ENCODE measurements at regions not wholly inside any gene's neighbourhood (a gene's known extent, or its start where the extent isn't known, plus 50 kb on each side); places are given as distances from the start of the nearest gene placed in this dataset.
"Not testable (repeated sequence)": the region's sequence is repeated elsewhere in the genome, so short reads cannot be mapped to it uniquely, and the experiment has no call there.

DNA sequence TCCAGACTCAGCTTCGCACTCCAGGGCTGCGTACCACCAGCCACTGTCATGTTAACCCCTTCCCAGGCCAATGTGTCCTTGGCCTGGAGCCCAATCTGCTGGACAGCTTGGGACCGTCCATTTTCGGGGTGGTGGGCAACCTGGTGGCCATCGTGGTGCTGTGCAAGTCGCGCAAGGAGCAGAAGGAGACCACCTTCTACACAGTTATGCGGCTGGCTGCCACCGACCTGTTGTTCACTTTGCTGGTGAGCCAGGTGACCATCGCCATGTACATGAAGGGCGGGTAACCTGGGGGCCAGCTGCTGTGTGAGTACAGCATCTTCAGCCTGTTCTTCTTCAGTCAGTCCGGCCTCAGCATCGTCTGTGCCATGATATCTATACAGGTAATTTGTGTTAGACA is 90.3 kb upstream of the ZNG1F start:
- H3K36me3 ChIP-seq (ENCODE audit: control insufficient read depth in 2 of 2, insufficient read depth in 2 of 2, low read length in 1 of 2); DNase-seq (ENCODE audit: low read depth in 6 of 9, low spot score in 9 of 9); H3K4me1 ChIP-seq (ENCODE audit: control insufficient read depth in 2 of 2, insufficient read depth in 2 of 2, low read length in 2 of 2); H3K9me3 ChIP-seq (ENCODE audit: control insufficient read depth in 2 of 2, insufficient read depth in 1 of 2, low read length in 1 of 2); H3K27ac ChIP-seq (ENCODE audit: low read depth in 1 of 2, low read length in 1 of 2); H3K27me3 ChIP-seq (ENCODE audit: control insufficient read depth in 2 of 2, insufficient read depth in 1 of 2, low read length in 1 of 2); H3K4me3 ChIP-seq (ENCODE audit: low read length in 2 of 2): not testable (repeated sequence)
- WGBS: 92% methylated on average over 11 of the region's 13 CpGs

DNA sequence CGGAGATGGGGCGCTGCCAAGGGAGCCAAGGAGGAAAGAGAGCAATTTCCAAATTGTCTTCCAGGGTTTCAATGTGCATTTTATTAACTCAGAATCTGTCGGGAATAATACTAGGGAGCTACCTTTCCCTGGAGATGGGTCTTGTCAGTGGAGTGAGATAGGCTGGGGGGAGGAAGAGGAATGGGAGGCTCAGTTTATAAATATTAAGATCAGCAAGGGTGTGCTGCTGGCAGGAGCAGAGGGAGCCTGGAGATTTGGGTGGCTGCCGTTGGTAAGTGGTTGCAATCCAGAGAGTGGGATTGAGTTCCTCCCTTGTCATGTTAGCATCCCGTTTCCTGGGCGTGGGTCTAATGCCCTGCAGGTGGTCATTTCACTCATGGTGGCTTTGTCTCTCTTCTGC is 89.9 kb upstream of the ZNG1F start:
- not testable (repeated sequence) for H3K27ac ChIP-seq (ENCODE audit: low read depth in 1 of 2, low read length in 1 of 2); DNase-seq (ENCODE audit: low read depth in 6 of 9, low spot score in 9 of 9); H3K27me3 ChIP-seq (ENCODE audit: control insufficient read depth in 2 of 2, insufficient read depth in 1 of 2, low read length in 1 of 2); H3K36me3 ChIP-seq (ENCODE audit: control insufficient read depth in 2 of 2, insufficient read depth in 2 of 2, low read length in 1 of 2); H3K4me3 ChIP-seq (ENCODE audit: low read length in 2 of 2); H3K9me3 ChIP-seq (ENCODE audit: control insufficient read depth in 2 of 2, insufficient read depth in 1 of 2, low read length in 1 of 2); H3K4me1 ChIP-seq (ENCODE audit: control insufficient read depth in 2 of 2, insufficient read depth in 2 of 2, low read length in 2 of 2)
- WGBS: 94% methylated on average over 4 of the region's 6 CpGs

GRCh38 chr9:41273549-41274267 is 84.6 kb upstream of the ZNG1F start:
- peak; percentile 21 to 89 (median 67) for DNase-seq (ENCODE audit: low read depth in 6 of 9, low spot score in 9 of 9)
- H3K9me3 ChIP-seq (ENCODE audit: control insufficient read depth in 2 of 2, insufficient read depth in 1 of 2, low read length in 1 of 2); H3K36me3 ChIP-seq (ENCODE audit: control insufficient read depth in 2 of 2, insufficient read depth in 2 of 2, low read length in 1 of 2); H3K4me1 ChIP-seq (ENCODE audit: control insufficient read depth in 2 of 2, insufficient read depth in 2 of 2, low read length in 2 of 2); H3K27ac ChIP-seq (ENCODE audit: low read depth in 1 of 2, low read length in 1 of 2): not testable (repeated sequence)
- H3K4me3 ChIP-seq (ENCODE audit: low read length in 2 of 2): peak overlapping the region in 1 of 2 donors; percentile 27
- WGBS: 8% methylated on average over 45 of the region's 59 CpGs
- H3K27me3 ChIP-seq (ENCODE audit: control insufficient read depth in 2 of 2, insufficient read depth in 1 of 2, low read length in 1 of 2): peaks cover 0 to 14% of the 10 kb centered on the region in 2 donors

- H3K4me1 ChIP-seq (ENCODE audit: control insufficient read depth in 2 of 2, insufficient read depth in 2 of 2, low read length in 2 of 2); H3K27ac ChIP-seq (ENCODE audit: low read depth in 1 of 2, low read length in 1 of 2); H3K36me3 ChIP-seq (ENCODE audit: control insufficient read depth in 2 of 2, insufficient read depth in 2 of 2, low read length in 1 of 2); H3K9me3 ChIP-seq (ENCODE audit: control insufficient read depth in 2 of 2, insufficient read depth in 1 of 2, low read length in 1 of 2): not testable (repeated sequence)
- 11% methylated on average over 33 of the region's 49 CpGs for WGBS
- DNase-seq (ENCODE audit: low read depth in 6 of 9, low spot score in 9 of 9): peak in 2 of 9 donors; percentile 12 to 25
- peak overlapping the region in 1 of 2 donors; percentile 39 for H3K4me3 ChIP-seq (ENCODE audit: low read length in 2 of 2)
- H3K27me3 ChIP-seq (ENCODE audit: control insufficient read depth in 2 of 2, insufficient read depth in 1 of 2, low read length in 1 of 2): peaks cover 0 to 14% of the 10 kb centered on the region in 2 donors
These were observed 83.9 kb upstream of the ZNG1F start for GRCh38 chr9:41272879-41273548.

DNA sequence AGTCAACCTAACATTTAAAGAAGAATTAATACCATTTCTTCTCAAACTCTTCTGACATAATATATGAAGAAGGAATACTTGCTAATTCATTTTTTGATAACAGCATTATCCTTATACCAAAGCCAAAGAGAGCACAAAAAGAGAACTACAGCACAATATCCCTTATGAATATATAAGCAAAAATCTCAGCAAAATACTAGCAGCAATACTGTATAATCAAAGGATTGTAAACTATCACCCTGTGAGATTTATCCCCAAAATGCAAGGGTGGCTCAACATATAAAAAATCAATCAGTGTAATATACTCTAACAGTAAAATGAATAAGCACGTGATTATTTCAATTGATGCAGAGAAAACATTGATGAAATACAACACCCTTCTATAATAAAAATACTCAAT is 81.9 kb upstream of the ZNG1F start:
- DNase-seq (ENCODE audit: low read depth in 6 of 9, low spot score in 9 of 9): not testable (repeated sequence)

GRCh38 chr9:41269471-41269870 is 80.4 kb upstream of the ZNG1F start:
- not testable (repeated sequence) for DNase-seq (ENCODE audit: low read depth in 6 of 9, low spot score in 9 of 9); H3K9me3 ChIP-seq (ENCODE audit: control insufficient read depth in 2 of 2, insufficient read depth in 1 of 2, low read length in 1 of 2); H3K4me3 ChIP-seq (ENCODE audit: low read length in 2 of 2); H3K36me3 ChIP-seq (ENCODE audit: control insufficient read depth in 2 of 2, insufficient read depth in 2 of 2, low read length in 1 of 2); H3K4me1 ChIP-seq (ENCODE audit: control insufficient read depth in 2 of 2, insufficient read depth in 2 of 2, low read length in 2 of 2); H3K27ac ChIP-seq (ENCODE audit: low read depth in 1 of 2, low read length in 1 of 2)
- H3K27me3 ChIP-seq (ENCODE audit: control insufficient read depth in 2 of 2, insufficient read depth in 1 of 2, low read length in 1 of 2): peaks cover 0 to 20% of the 10 kb centered on the region in 2 donors
- 59% methylated on average over 9 of the region's 14 CpGs for WGBS

More for the DNA sequence above, 81.9 kb upstream of the ZNG1F start:
- WGBS: no CpG with 5 or more reads among the region's 1 CpG
- H3K36me3 ChIP-seq (ENCODE audit: control insufficient read depth in 2 of 2, insufficient read depth in 2 of 2, low read length in 1 of 2); H3K27ac ChIP-seq (ENCODE audit: low read depth in 1 of 2, low read length in 1 of 2); H3K4me3 ChIP-seq (ENCODE audit: low read length in 2 of 2); H3K9me3 ChIP-seq (ENCODE audit: control insufficient read depth in 2 of 2, insufficient read depth in 1 of 2, low read length in 1 of 2); H3K4me1 ChIP-seq (ENCODE audit: control insufficient read depth in 2 of 2, insufficient read depth in 2 of 2, low read length in 2 of 2): not testable (repeated sequence)
- peaks cover 0 to 19% of the 10 kb centered on the region in 2 donors for H3K27me3 ChIP-seq (ENCODE audit: control insufficient read depth in 2 of 2, insufficient read depth in 1 of 2, low read length in 1 of 2)

DNA sequence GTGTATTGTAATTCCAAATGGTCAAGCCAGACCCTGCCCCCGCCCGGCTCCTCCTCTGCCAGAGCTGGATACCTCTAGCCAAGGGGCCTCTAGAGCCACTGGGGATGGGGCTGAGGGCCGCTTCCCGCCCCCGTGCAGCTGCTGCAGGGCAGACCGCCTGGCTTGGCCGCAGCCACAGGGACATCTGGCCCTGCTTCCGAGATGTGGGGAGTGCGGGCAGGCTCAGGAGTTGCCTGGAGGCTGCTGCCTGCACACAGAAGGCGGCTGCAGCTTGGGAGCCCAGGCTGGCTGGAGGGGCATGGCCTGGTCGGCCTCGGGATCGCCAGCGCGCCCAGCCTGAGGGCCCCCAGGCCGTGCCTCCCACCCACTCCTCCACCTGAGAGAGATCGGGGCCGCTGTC is 79.9 kb upstream of the ZNG1F start:
- H3K4me3 ChIP-seq (ENCODE audit: low read length in 2 of 2); DNase-seq (ENCODE audit: low read depth in 6 of 9, low spot score in 9 of 9); H3K9me3 ChIP-seq (ENCODE audit: control insufficient read depth in 2 of 2, insufficient read depth in 1 of 2, low read length in 1 of 2); H3K27ac ChIP-seq (ENCODE audit: low read depth in 1 of 2, low read length in 1 of 2); H3K36me3 ChIP-seq (ENCODE audit: control insufficient read depth in 2 of 2, insufficient read depth in 2 of 2, low read length in 1 of 2); H3K4me1 ChIP-seq (ENCODE audit: control insufficient read depth in 2 of 2, insufficient read depth in 2 of 2, low read length in 2 of 2): not testable (repeated sequence)
- H3K27me3 ChIP-seq (ENCODE audit: control insufficient read depth in 2 of 2, insufficient read depth in 1 of 2, low read length in 1 of 2): peaks cover 0 to 20% of the 10 kb centered on the region in 2 donors
- WGBS: 59% methylated on average over 16 of the region's 18 CpGs

- H3K9me3 ChIP-seq (ENCODE audit: control insufficient read depth in 2 of 2, insufficient read depth in 1 of 2, low read length in 1 of 2); H3K27ac ChIP-seq (ENCODE audit: low read depth in 1 of 2, low read length in 1 of 2); DNase-seq (ENCODE audit: low read depth in 6 of 9, low spot score in 9 of 9); H3K36me3 ChIP-seq (ENCODE audit: control insufficient read depth in 2 of 2, insufficient read depth in 2 of 2, low read length in 1 of 2); H3K4me1 ChIP-seq (ENCODE audit: control insufficient read depth in 2 of 2, insufficient read depth in 2 of 2, low read length in 2 of 2); H3K4me3 ChIP-seq (ENCODE audit: low read length in 2 of 2): not testable (repeated sequence)
- 21% methylated on average over 25 of the region's 25 CpGs for WGBS
- peaks cover 0 to 12% of the 10 kb centered on the region in 2 donors for H3K27me3 ChIP-seq (ENCODE audit: control insufficient read depth in 2 of 2, insufficient read depth in 1 of 2, low read length in 1 of 2)
These were observed 77.5 kb upstream of the ZNG1F start for GRCh38 chr9:41266602-41267001.

DNA sequence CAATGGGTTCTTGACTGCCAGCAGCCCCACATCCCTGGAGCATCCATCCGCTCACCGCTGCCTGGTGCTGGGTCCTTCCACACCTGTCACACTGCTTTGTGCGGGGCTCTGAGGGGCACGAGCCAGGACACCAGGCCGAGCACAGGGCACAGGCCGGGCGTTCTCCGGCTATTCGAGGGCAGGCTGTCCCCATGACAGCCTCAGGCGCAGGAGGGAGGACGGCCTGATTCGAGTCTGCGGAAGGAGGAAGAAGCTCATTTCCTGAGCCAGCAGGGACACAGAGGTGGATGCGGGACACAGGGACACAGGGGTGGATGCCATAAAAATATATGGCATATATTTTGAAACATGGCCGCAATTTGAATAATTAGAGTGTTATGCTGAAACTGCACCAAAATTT is 76.9 kb upstream of the ZNG1F start:
- not testable (repeated sequence) for H3K9me3 ChIP-seq (ENCODE audit: control insufficient read depth in 2 of 2, insufficient read depth in 1 of 2, low read length in 1 of 2); H3K36me3 ChIP-seq (ENCODE audit: control insufficient read depth in 2 of 2, insufficient read depth in 2 of 2, low read length in 1 of 2); H3K27ac ChIP-seq (ENCODE audit: low read depth in 1 of 2, low read length in 1 of 2); H3K4me1 ChIP-seq (ENCODE audit: control insufficient read depth in 2 of 2, insufficient read depth in 2 of 2, low read length in 2 of 2); DNase-seq (ENCODE audit: low read depth in 6 of 9, low spot score in 9 of 9); H3K4me3 ChIP-seq (ENCODE audit: low read length in 2 of 2)
- H3K27me3 ChIP-seq (ENCODE audit: control insufficient read depth in 2 of 2, insufficient read depth in 1 of 2, low read length in 1 of 2): peaks cover 0 to 12% of the 10 kb centered on the region in 2 donors
- 77% methylated on average over 10 of the region's 15 CpGs for WGBS
